ENCODE measurements at regions not wholly inside any gene's neighbourhood (a gene's known extent, or its start where the extent isn't known, plus 50 kb on each side); places are given as distances from the start of the nearest gene placed in this dataset.

- TF ChIP-seq, protein P1, sequence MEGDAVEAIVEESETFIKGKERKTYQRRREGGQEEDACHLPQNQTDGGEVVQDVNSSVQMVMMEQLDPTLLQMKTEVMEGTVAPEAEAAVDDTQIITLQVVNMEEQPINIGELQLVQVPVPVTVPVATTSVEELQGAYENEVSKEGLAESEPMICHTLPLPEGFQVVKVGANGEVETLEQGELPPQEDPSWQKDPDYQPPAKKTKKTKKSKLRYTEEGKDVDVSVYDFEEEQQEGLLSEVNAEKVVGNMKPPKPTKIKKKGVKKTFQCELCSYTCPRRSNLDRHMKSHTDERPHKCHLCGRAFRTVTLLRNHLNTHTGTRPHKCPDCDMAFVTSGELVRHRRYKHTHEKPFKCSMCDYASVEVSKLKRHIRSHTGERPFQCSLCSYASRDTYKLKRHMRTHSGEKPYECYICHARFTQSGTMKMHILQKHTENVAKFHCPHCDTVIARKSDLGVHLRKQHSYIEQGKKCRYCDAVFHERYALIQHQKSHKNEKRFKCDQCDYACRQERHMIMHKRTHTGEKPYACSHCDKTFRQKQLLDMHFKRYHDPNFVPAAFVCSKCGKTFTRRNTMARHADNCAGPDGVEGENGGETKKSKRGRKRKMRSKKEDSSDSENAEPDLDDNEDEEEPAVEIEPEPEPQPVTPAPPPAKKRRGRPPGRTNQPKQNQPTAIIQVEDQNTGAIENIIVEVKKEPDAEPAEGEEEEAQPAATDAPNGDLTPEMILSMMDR (IDR thresholded peaks at IDR 0.05): peak; percentile 86
- TF ChIP-seq EZH2 (IDR thresholded peaks at IDR 0.05): no peak
Observed at GRCh38 chr6:141988954-141989705, 143.6 kb upstream of the GJE1 start.
